Small intestine (tissue), 7 donors: ENCODE measurements at regions not wholly inside any gene's neighbourhood (a gene's known extent, or its start where the extent isn't known, plus 50 kb on each side); places are given as distances from the start of the nearest gene placed in this dataset.
"Not testable (repeated sequence)": the region's sequence is repeated elsewhere in the genome, so short reads cannot be mapped to it uniquely, and the experiment has no call there.

ENCODE experiments used
- DNase-seq, 2 donors: peaks; one replicate each; pipeline versions ENCODE4 v3.0.0 to v3.0.0-alpha.2; 2013
- FAIRE-seq: peaks from 2 replicates; lab custom pipeline; 2012; peaks lifted over from hg19 to GRCh38; lab: Jason Lieb, UNC
- H3K27ac ChIP-seq, 3 donors: one replicate each; pipeline ENCODE4 v1.5.1; 2013; ENCODE audit warnings: low read length in 2 of 3, mild to moderate bottlenecking in 2 of 3, control low read depth in 1 of 3, inconsistent platforms in 1 of 3, low read depth in 1 of 3, moderate library complexity in 1 of 3
- H3K27me3 ChIP-seq, 3 donors: one replicate each; pipeline ENCODE4 v1.6.1; 2013; ENCODE audit warnings: low read length in 3 of 3, inconsistent platforms in 1 of 3; ENCODE audit not compliant: control insufficient read depth in 3 of 3, insufficient read depth in 3 of 3
- H3K36me3 ChIP-seq, 3 donors: one replicate each; pipeline ENCODE4 v1.6.1; 2013; ENCODE audit warnings: low read length in 3 of 3, inconsistent platforms in 1 of 3, low read depth in 1 of 3, mild to moderate bottlenecking in 1 of 3, moderate library complexity in 1 of 3; ENCODE audit not compliant: control insufficient read depth in 3 of 3, insufficient read depth in 2 of 3
- H3K4me1 ChIP-seq, 3 donors: one replicate each; pipeline ENCODE4 v1.6.1; 2013; ENCODE audit warnings: low read length in 2 of 3, inconsistent platforms in 1 of 3, low read depth in 1 of 3, mild to moderate bottlenecking in 1 of 3, moderate library complexity in 1 of 3; ENCODE audit not compliant: control insufficient read depth in 3 of 3, insufficient read depth in 2 of 3
- H3K4me3 ChIP-seq, 3 donors: one replicate each; pipeline ENCODE4 v1.5.1; 2013; ENCODE audit warnings: low read length in 3 of 3, control low read depth in 1 of 3, inconsistent platforms in 1 of 3, low read depth in 1 of 3, mild to moderate bottlenecking in 1 of 3, moderate library complexity in 1 of 3
- H3K9me3 ChIP-seq, 2 donors: one replicate each; pipeline ENCODE4 v1.6.1; 2013; ENCODE audit warnings: low read depth in 1 of 2, low read length in 1 of 2; ENCODE audit not compliant: control insufficient read depth in 2 of 2, insufficient read depth in 1 of 2
- WGBS, 3 donors: extraction: QIAGEN DNeasy Blood & Tissue Kit; methylation state at CpG; one replicate each; pipeline ENCODE4 v1.1.7; 2013; 5-methylcytosine and 5-hydroxymethylcytosine counted together
- donor health status: healthy with polysubstance abuse.
- donor health status: control.
- donor health status: control.
- donor health status: Bipolar disorder and iron deficiency.
- donor health status: healthy.

GRCh38 chr9:38921253-38921652 lies 201.3 kb upstream of the FAM240B start:
- not testable (repeated sequence) for H3K4me3 ChIP-seq, H3K27ac ChIP-seq, H3K9me3 ChIP-seq, DNase-seq, FAIRE-seq, H3K4me1 ChIP-seq, H3K36me3 ChIP-seq, H3K27me3 ChIP-seq
- no CpG with 5 or more reads among the region's 3 CpGs for WGBS, 3 donors

- FAIRE-seq, H3K27ac ChIP-seq, H3K27me3 ChIP-seq, H3K4me3 ChIP-seq, DNase-seq, H3K4me1 ChIP-seq, H3K36me3 ChIP-seq, H3K9me3 ChIP-seq: not testable (repeated sequence)
- 24 to 49% (median 47%) methylated on average over 2 to 4 of the region's 4 CpGs for WGBS, 3 donors
Measured at GRCh38 chr9:38910629-38911028, 190.7 kb upstream of the FAM240B start.

GRCh38 chr9:38904719-38905118 lies 184.8 kb upstream of the FAM240B start:
- not testable (repeated sequence) for H3K27me3 ChIP-seq, H3K9me3 ChIP-seq, DNase-seq, H3K36me3 ChIP-seq, H3K27ac ChIP-seq, FAIRE-seq, H3K4me1 ChIP-seq, H3K4me3 ChIP-seq
- no CpG with 5 or more reads among the region's 11 CpGs for WGBS, 3 donors

- no CpG with 5 or more reads among the region's 10 CpGs for WGBS, 3 donors
- not testable (repeated sequence) for DNase-seq, H3K4me3 ChIP-seq, H3K36me3 ChIP-seq, H3K27ac ChIP-seq, FAIRE-seq, H3K27me3 ChIP-seq, H3K9me3 ChIP-seq, H3K4me1 ChIP-seq
Measured at GRCh38 chr9:38901534-38902177, 181.7 kb upstream of the FAM240B start.

- not testable (repeated sequence) for H3K4me3 ChIP-seq, H3K27ac ChIP-seq, H3K4me1 ChIP-seq, FAIRE-seq, H3K9me3 ChIP-seq, H3K27me3 ChIP-seq, DNase-seq, H3K36me3 ChIP-seq
- 93 to 100% methylated on average over 2 to 5 of the region's 11 CpGs; no CpG with 5 or more reads in 1 of the 3 donors for WGBS, 3 donors
Measured at GRCh38 chr9:38896404-38896803, 176.5 kb upstream of the FAM240B start.

- not testable (repeated sequence) for H3K36me3 ChIP-seq, DNase-seq, H3K27ac ChIP-seq, H3K4me3 ChIP-seq, H3K4me1 ChIP-seq, FAIRE-seq, H3K27me3 ChIP-seq, H3K9me3 ChIP-seq
- WGBS, 3 donors = no CpG with 5 or more reads among the region's 1 CpG
Measured at GRCh38 chr9:38895227-38895626, 175.3 kb upstream of the FAM240B start.

GRCh38 chr9:38892539-38893232 lies 172.8 kb upstream of the FAM240B start:
- not testable (repeated sequence) for H3K27me3 ChIP-seq, H3K4me1 ChIP-seq, H3K9me3 ChIP-seq, H3K36me3 ChIP-seq, FAIRE-seq, H3K27ac ChIP-seq, DNase-seq, H3K4me3 ChIP-seq
- WGBS, 3 donors = 0 to 10% methylated on average over 1 to 2 of the region's 6 CpGs; no CpG with 5 or more reads in 1 of the 3 donors

GRCh38 chr9:38886076-38886475 lies 166.1 kb upstream of the FAM240B start:
- not testable (repeated sequence) for H3K4me3 ChIP-seq, H3K9me3 ChIP-seq, DNase-seq, H3K36me3 ChIP-seq, FAIRE-seq, H3K27me3 ChIP-seq, H3K27ac ChIP-seq, H3K4me1 ChIP-seq
- 75 to 83% methylated on average over 1 of the region's 5 CpGs; no CpG with 5 or more reads in 1 of the 3 donors for WGBS, 3 donors
